Activated T-helper 9 cell treated with anti-CD3 and anti-CD28 coated beads, Interleukin-2, amount 50 U/mL, for 16 hours (primary cell): ENCODE measurements at regions not wholly inside any gene's neighbourhood (a gene's known extent, or its start where the extent isn't known, plus 50 kb on each side); places are given as distances from the start of the nearest gene placed in this dataset.

Source experiments
- DNase-seq: peaks from one replicate; pipeline ENCODE4 v3.0.0-alpha.2; 2020; ENCODE audit warnings: low read depth

DNA sequence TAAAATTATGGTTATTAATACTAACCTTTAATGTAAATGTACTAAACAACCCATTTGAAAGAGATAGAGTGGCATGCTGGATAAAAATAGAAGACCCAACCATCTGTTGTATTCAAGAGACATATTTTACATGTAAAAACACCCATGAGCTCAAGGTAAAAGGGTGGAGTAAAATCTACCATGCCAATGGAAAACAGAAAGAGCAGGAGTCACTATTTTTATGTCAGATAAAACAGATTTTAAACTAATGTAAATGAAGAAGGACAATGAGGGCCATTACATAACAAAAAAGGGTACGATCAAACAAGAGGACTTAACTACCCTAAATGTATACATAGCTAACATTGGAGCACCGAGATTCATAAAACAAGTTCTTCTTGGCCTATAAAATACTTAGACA lies 66.3 kb downstream of the ITM2A start:
- no peak for DNase-seq

DNA sequence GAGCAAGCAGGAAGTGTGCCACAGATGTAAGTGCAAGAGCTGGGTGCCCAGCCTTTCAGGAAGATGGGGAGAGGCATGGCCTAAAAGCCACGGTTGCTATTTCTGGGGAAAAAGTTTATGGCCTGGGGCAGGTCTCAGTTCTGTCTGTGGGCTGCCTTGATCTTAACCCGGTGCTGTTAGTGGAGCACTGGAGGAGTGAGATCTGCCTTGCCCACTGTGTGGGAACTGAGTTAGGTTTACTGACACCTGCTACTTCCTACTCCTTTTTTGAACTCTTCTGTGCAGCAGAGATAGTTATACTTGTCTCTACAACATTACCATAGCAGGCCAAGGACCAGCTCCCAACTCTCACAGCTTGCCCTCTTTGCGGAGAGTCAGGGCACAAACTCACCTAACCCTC lies 76.5 kb downstream of the ITM2A start:
- DNase-seq: no peak

DNA sequence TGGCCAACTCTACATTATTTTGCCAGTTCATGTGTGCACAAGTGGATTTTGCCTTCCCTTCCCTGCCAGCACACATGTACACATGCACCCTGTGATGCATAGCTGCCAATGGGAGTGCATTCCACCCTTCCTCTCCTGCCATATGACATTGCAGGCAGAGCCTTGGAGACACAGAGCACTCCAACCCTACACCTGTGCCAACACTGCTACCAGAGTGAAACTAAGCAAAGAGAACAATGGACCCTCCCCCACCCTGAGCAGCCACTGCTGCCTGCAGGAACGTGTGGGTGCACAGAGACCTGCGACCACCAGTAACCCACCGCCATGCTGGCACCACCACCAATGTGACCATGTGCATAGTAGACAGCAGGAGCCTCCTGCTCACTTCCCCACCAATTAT lies 78.4 kb downstream of the ITM2A start:
- DNase-seq: no peak

DNA sequence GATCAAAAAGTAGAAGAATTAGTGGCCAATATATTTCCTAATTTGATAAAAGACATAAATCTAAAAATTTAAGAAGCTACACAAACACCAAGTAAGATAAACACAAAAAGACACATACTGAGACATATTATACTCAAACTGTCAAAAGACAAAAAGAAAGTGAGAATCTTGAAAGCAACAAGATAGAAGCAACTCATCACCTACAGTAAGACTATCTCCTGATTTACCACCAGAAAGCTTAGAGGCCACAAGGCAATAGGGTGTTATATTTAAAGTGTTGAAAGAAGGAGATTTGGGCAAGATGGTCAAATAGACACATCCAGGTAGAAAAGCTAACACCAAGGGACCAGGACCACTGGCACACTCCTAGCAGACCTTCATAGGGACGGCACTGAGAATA lies 79.4 kb downstream of the ITM2A start:
- DNase-seq: no peak

DNA sequence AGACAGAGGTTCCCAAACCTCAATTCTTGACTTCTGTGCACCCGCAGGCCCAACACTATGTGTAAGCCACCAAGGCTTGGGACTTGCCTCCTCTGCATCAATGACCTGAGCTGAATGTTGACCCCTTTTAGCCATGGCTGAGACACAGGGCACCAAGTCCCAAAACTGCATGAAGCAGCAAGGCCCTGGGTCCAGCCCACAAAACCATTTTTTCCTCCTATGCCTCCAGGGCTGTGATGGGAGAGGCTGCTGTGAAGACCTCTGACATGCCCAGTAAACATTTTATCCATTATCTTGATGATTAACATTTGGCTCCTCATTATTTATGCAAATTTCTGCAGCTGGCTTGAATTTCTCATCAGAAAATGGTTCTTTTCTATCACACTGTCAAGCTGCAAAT lies 85.4 kb downstream of the ITM2A start:
- no peak for DNase-seq

DNA sequence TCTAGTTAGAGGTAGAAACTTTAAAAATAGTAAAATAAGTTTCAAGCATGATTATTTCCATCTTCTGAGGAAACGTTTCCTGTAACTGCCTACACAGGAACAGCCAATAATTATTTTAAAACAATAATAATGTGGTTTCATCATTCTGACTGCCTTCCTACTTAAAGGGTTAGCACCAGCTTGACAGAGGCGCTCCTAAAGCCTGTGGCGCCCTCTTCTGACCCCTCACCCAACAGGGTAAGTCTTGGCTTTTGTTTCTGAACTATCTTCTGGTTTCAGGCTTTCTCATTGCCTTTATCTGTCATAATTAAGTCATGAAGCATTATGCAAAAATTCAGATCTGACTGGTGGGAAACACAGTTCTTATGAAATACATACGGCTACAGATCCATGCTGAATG lies 96.7 kb downstream of the ITM2A start:
- DNase-seq: peak; percentile 62

DNA sequence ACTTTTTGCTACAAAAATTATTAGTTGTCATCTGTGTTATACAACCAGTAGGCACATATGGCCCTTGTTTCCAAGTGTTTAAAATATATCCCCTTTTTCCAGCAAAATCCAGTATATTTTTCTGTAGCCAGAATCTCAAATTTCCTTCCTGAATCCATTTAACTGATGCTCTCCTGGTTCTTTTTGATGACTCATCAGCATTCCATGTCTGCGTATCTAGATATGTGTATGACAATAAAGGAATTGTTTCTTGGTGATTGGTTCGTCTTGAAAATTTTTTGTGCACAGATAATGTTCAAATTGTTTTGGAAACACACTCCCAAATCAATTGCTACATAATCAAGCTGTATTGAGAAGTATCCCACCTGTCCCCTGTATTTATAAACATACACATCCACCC lies 98.3 kb downstream of the ITM2A start:
- no peak for DNase-seq

DNA sequence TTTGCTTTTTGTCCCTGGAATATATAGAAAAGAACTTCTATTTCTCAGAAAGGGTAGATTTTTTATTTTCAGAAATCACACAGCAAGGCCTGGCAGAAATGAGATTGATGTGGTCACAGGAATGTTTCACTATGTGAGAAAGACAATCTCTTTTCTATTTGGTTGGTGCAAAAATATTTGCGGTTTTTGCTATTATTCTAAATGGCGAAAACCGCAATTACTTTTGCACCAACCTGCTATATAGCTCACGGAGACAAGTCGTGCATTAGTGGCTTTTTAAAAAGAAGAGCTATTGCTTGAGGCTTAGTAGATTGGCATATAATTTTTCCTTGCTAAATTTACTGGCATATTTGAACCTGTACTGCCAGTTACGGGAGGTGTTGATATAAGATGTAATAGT lies 100.4 kb downstream of the ITM2A start:
- no peak for DNase-seq

DNA sequence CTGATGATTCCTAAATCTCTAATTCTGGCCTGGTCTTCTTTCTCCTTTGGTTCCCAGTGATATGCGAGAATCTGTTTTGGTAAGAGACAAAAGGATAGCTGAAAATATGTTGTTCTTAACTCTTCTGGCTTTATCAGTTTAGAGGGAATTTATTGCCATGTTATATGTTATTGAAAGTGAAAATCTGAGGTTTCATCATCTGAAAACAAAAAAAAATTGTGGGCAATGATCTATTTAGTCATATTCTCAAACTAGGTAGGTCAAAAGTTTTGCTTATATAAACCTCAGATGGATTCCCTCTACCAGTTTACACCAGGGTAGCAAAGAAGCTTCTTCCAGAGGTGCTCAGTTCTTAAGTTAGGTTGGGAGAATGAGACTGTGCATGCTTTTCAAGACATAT lies 103.6 kb downstream of the ITM2A start:
- DNase-seq: no peak

DNA sequence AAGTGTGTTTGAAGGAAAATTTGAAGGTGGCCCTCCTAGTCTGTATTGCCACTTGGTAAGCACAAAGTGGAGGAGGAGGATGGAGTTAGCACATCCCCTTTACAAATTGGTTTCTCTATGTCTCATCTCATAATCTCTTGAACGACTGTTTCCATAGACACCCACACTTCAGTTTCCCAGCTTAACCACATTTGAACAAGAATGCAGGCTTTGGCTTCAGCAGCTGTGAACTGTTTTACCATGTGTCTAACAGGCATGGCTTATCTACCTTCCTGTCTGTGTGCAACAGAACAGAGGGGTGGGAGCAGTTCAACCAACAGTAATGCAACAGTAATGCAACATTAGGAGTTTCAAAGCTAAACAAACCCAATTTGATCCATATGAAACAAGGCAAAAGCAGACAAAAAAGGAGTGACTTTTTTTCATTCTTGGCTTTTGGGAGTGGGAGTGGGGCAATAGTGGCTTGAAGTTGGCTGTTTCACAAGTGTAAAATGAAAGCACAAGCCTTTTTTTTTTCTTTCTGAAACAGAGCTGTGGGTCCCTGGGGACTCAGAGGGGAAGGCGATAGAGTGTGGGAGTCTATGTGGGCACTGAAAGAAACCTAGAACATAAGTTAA lies 108.0 kb downstream of the ITM2A start:
- peak; percentile 13 for DNase-seq

DNA sequence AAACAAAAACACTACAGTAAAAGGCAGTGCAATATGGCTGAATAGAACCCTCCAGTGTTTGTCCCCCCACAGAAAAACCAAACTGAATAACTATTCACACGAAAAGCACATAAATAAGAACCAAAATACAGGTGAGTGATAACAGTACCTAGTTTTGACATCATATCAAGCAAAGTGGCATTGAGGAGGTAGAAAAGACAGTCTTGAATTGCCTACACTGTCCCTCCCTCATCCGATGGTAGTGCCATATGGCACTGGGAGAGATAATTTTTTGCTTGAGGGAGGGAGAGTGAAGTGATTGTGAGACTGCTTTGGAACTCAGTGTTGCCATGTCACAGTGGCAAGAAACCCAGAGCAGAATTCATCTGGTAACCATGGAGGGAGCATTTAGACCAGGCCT lies 99.2 kb downstream of the GPR174 start:
- DNase-seq: no peak

DNA sequence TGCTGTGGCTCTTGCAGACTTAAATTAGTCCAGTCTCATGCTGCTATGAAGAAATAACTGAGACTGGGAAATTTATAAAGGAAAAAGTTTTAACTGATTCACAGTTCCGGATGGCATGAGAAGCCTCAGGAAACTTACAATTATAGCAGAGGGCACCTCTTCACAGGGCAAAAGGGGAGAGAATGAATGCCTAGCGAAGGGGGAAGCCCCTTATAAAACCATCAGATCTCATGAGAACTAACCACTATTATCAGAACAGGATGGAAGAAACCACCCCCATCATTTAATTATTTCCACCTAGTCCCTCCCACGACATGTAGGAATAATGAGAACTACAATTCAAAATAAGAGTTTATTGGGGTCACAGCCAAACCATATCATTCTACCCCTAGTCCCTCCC lies 91.4 kb downstream of the GPR174 start:
- no peak for DNase-seq

DNA sequence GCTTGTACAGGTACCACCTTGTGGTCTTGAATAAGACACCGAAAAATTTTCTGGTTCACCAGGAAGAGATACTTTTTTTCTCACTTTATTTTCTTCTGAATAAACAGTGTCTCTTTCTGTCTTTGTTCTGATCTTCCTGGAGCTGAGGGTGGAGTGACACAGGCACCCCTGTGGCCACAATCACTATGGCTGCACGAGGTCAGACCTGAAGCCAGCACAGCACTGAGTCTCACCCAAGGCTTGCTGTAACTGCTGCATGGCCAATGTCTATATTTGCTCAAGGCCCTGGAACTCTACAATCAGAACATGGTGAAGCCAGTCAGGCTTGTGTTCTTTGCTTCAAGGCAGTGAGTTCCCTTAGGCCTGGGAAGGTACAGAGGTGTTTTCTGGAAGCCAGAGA lies 87.2 kb downstream of the GPR174 start:
- no peak for DNase-seq
